Loucy (cell line): ENCODE measurements at regions not wholly inside any gene's neighbourhood (a gene's known extent, or its start where the extent isn't known, plus 50 kb on each side); places are given as distances from the start of the nearest gene placed in this dataset.

Experiments
- EZH2phosphoT487 ChIP-seq: fragments of 200-600 bp; IDR thresholded peaks from 2 replicates; pipeline ENCODE4 v1.6.1; 2018; ENCODE audit warnings: antibody characterized with exemption, mild to moderate bottlenecking, moderate library complexity, borderline replicate concordance
- TF ChIP-seq, protein P1 (sequence below): fragments of 200-600 bp; sonication (generic); conservative IDR thresholded peaks from 2 replicates; pipeline ENCODE4 v1.5.1; 2014; ENCODE audit warnings: mild to moderate bottlenecking, antibody characterized with exemption, low read length

DNA sequence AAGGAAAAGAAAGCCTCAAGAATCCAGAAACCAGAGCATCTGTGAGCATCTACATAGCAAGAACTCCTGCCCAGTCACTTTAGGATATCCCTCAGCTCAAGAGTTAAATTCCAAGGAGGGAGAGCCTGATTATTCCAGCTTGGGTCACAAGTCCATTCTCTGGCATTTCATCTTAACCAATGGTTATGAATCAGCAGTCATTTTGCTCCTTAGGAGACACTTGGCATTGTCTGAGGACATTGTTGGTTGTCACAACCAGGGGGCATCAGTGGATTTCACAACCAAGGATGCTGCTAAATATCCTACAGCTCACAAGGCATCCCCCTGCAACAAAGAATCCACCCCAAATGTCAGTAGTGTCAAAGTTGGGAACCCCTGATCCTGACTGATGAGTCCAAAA is 51.0 kb upstream of the LMCD1 start:
- TF ChIP-seq, protein P1, sequence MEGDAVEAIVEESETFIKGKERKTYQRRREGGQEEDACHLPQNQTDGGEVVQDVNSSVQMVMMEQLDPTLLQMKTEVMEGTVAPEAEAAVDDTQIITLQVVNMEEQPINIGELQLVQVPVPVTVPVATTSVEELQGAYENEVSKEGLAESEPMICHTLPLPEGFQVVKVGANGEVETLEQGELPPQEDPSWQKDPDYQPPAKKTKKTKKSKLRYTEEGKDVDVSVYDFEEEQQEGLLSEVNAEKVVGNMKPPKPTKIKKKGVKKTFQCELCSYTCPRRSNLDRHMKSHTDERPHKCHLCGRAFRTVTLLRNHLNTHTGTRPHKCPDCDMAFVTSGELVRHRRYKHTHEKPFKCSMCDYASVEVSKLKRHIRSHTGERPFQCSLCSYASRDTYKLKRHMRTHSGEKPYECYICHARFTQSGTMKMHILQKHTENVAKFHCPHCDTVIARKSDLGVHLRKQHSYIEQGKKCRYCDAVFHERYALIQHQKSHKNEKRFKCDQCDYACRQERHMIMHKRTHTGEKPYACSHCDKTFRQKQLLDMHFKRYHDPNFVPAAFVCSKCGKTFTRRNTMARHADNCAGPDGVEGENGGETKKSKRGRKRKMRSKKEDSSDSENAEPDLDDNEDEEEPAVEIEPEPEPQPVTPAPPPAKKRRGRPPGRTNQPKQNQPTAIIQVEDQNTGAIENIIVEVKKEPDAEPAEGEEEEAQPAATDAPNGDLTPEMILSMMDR = no peak
- no peak for TF ChIP-seq EZH2phosphoT487
